Mammary epithelial cell (primary cell): ENCODE measurements at regions not wholly inside any gene's neighbourhood (a gene's known extent, or its start where the extent isn't known, plus 50 kb on each side); places are given as distances from the start of the nearest gene placed in this dataset.

Experiments used
- EZH2 ChIP-seq: IDR thresholded peaks from 2 replicates; pipeline ENCODE4 v1.6.1; 2012; ENCODE audit warnings: low read length, inconsistent platforms, borderline replicate concordance
- TF ChIP-seq, protein P1 (sequence below), 2 donors: IDR thresholded peaks in 1 of 2; conservative IDR thresholded peaks in 1 of 2; 2 replicates each; pipeline ENCODE4 v1.5.1; 2011 to 2012; ENCODE audit warnings: inconsistent platforms in 2 of 2, low read length in 2 of 2, mild to moderate bottlenecking in 2 of 2, control low read depth in 1 of 2, low read depth in 1 of 2; ENCODE audit not compliant: insufficient read depth in 1 of 2; ENCODE audit errors: extremely low read depth in 1 of 2

DNA sequence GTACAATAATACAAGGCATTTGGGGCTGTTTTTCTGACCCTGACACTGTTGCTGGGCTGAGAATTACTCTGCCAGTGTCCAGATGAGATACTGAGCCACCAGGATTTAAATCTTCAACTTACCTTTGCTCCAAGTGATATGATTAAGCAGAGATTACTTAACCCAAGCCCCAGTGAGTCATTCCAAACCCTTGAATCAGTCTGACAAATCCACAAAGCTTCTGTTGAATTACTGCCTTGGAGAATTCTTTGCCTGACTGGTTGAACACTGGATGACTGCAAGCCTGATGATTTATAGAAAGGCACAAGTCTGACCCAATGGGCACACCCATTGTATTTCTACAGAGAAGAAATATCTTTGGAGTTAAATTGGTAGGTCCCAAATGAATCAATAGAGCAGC is 88.2 kb upstream of the TSC22D2 start:
- TF ChIP-seq, protein P1, sequence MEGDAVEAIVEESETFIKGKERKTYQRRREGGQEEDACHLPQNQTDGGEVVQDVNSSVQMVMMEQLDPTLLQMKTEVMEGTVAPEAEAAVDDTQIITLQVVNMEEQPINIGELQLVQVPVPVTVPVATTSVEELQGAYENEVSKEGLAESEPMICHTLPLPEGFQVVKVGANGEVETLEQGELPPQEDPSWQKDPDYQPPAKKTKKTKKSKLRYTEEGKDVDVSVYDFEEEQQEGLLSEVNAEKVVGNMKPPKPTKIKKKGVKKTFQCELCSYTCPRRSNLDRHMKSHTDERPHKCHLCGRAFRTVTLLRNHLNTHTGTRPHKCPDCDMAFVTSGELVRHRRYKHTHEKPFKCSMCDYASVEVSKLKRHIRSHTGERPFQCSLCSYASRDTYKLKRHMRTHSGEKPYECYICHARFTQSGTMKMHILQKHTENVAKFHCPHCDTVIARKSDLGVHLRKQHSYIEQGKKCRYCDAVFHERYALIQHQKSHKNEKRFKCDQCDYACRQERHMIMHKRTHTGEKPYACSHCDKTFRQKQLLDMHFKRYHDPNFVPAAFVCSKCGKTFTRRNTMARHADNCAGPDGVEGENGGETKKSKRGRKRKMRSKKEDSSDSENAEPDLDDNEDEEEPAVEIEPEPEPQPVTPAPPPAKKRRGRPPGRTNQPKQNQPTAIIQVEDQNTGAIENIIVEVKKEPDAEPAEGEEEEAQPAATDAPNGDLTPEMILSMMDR (conservative IDR thresholded peaks at IDR 0.05 in 1 of 2, IDR thresholded peaks at IDR 0.05 in 1 of 2; ENCODE audit: extremely low read depth in 1 of 2, insufficient read depth in 1 of 2, low read depth in 1 of 2, low read length in 2 of 2) = no peak
- TF ChIP-seq EZH2 = no peak
